Uterus (tissue), 2 donors: ENCODE measurements at regions not wholly inside any gene's neighbourhood (a gene's known extent, or its start where the extent isn't known, plus 50 kb on each side); places are given as distances from the start of the nearest gene placed in this dataset.

ENCODE experiments used
- CTCF ChIP-seq, 4 experiments: fragments of 200-600 bp in 2 of 4; fragments of 450-650 bp in 2 of 4; sonication (generic) in 2 of 4; IDR thresholded peaks; one replicate each; pipeline ENCODE4 v1.5.1; 2016 to 2019; ENCODE audit warnings: antibody characterized with exemption in 4 of 4, mild to moderate bottlenecking in 2 of 4, moderate library complexity in 1 of 4
- POLR2A ChIP-seq, 2 donors: fragments of 450-650 bp; IDR thresholded peaks; one replicate each; pipeline ENCODE4 v1.6.1; 2016; ENCODE audit warnings: antibody characterized with exemption in 2 of 2, mild to moderate bottlenecking in 1 of 2, moderate library complexity in 1 of 2

DNA sequence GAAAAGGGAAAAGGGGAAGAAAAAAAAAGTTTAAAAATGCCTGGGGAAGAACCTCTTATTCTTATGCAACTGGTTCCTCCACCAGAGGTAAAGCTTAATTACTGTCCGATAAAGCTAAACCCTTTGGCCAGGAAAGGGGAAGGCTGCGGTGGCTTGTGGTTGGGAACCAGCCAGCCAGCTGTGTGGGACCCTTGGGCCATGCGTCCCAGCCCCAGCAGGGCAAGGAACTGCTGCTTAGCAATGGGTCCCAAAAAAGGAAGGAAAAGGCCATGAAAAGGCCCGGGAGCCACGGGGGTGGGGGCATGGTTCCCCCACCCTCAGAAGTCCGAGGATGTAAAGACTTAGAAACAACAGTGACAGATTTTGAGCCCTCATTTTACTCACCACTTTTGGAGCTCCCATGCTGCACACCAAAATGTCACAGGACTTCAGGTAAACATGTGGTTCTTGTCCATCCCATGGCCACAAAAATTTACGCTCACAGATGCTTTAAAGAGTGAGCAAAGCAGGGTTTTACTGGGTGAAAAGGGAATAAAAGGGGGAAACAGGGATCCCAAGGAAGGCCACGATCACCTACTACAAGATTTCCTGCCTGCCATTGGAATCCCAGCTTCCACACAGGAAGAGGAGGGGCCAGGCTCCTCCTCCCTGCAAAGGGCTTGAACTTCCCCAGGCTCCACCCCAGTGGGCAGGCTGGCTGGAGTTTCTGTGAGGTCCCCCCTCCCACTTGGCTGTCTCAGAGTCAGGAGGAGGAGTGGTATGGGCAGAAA lies 1234.7 kb upstream of the GJE1 start:
- TF ChIP-seq CTCF (IDR thresholded peaks at IDR 0.05) (no peak), POLR2A (IDR thresholded peaks at IDR 0.05) (no peak)
